Activated T-cell treated with anti-CD3 and anti-CD28 coated beads, Interleukin-2, amount 50 U/mL, for 48 hours (primary cell): ENCODE measurements at regions not wholly inside any gene's neighbourhood (a gene's known extent, or its start where the extent isn't known, plus 50 kb on each side); places are given as distances from the start of the nearest gene placed in this dataset.
"Not testable (repeated sequence)": the region's sequence is repeated elsewhere in the genome, so short reads cannot be mapped to it uniquely, and the experiment has no call there.

Experiments used
- DNase-seq, 2 experiments: peaks; one replicate each; pipeline ENCODE4 v3.0.0-alpha.2; 2020

- DNase-seq, result not testable (repeated sequence)
Observed at GRCh38 chr1:148432318-148432717, 50.8 kb downstream of the PPIAL4G start.

DNA sequence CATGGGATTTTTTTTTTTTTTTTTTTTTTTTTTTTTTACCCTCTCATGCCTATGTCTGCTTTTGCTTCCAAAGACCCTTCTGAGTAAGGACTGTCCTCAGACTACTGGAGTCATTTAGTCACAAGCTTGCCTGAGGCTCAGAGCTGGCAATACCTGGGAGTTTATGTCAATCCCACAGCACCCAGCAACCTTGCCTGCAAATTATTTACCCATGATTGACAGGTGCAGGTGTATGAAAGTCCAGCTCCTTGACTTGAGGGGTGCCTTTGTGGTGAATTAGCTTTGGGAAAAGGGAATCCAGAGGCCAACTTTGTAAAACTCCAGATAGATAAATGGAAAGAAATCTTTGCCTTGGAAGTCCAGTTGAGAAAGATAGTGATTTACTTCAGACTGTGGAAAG, 53.2 kb downstream of the PPIAL4G start:
- not testable (repeated sequence) for DNase-seq

DNA sequence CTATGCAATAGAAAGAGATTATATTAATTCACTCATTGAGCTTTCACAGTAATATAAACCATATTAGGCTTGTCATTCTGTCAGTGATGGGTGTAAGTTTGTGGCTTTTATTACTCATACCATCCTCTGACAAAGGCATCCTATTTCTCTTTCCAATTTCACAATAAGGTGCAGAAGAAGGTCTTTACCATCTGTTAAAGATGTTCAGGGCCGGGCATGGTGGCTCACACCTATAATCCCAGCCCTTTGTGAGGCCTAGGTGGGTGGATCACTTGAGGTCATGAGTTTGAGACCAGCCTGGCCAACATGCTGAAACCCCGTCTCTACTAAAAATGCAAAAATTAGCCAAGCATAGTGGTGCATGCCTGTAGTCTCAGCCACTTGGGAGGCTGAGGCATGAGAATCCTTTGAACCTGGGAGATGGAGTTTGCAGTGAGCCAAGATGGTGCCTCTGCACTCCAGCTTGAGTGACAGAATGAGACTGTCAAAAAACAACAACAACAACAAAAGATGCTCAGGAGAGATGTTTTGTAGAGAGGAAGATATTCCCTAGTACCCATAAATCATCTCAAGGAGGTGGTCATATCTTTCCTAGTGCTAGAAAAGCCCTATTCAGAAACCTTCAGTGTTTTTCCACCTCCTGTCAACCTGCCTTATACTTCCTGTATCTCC, 56.0 kb downstream of the PPIAL4G start:
- DNase-seq, result peak; percentile 61 to 62

- DNase-seq, result not testable (repeated sequence)
Observed at GRCh38 chr1:148426385-148426784, 56.7 kb downstream of the PPIAL4G start.

- DNase-seq, result not testable (repeated sequence)
Observed at GRCh38 chr1:148424143-148425003, 58.7 kb downstream of the PPIAL4G start.

- DNase-seq, result not testable (repeated sequence)
Observed at GRCh38 chr1:148422921-148423320, 60.2 kb downstream of the PPIAL4G start.

GRCh38 chr1:148417241-148417640, 65.9 kb downstream of the PPIAL4G start:
- DNase-seq, result not testable (repeated sequence)

GRCh38 chr1:148413385-148413784, 69.7 kb downstream of the PPIAL4G start:
- not testable (repeated sequence) for DNase-seq

- not testable (repeated sequence) for DNase-seq
Observed at GRCh38 chr1:148404786-148405568, 78.1 kb downstream of the PPIAL4G start.

DNA sequence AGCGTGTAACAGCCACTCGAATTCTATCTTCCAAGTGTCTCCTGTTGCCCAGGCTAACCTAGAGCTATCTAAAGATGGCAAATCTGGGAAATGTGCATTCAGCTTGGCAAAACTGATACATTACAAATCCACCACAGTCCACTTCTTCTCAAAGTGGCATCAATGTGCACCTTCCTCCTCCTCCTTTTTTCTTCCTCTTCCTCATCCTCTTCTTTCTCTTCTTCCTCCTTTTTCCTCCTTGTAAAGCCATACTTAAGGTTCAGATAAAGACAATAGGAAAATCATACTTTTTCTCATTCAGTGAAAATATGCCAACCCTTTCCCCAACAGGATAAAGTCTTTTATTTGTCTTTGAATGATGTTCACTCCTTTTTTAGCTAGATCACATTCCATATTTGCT, 79.2 kb downstream of the PPIAL4G start:
- not testable (repeated sequence) for DNase-seq

- DNase-seq, result not testable (repeated sequence)
Observed at GRCh38 chr1:148403085-148403456, 80.0 kb downstream of the PPIAL4G start.

GRCh38 chr1:148402152-148403084, 80.7 kb downstream of the PPIAL4G start:
- DNase-seq, result peak; percentile 88 to 90

GRCh38 chr1:148397516-148397915, 85.6 kb downstream of the PPIAL4G start:
- not testable (repeated sequence) for DNase-seq

DNA sequence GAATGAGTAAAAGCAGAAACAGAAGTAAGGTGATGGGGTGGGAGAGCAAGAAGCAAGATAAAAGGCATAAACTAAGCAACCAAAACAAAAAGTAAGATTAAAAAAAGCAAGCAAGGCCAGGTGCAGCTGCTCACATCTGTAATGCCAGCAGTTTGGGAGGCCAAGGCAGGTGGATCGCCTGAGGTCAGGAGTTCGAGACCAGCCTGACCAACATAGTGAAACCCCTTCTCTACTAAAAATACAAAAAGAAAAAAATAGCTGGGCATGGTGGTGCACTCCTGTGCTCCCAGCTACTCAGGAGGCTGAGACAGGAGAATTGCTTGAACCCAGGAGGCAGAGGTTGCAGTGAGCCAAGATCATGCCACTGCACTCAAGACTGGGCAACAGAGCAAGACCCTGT, 90.6 kb downstream of the PPIAL4G start:
- DNase-seq, result not testable (repeated sequence)

GRCh38 chr1:148391323-148391722, 91.8 kb downstream of the PPIAL4G start:
- DNase-seq, result not testable (repeated sequence)

GRCh38 chr1:148389027-148389339, 94.1 kb downstream of the PPIAL4G start:
- no peak for DNase-seq

DNA sequence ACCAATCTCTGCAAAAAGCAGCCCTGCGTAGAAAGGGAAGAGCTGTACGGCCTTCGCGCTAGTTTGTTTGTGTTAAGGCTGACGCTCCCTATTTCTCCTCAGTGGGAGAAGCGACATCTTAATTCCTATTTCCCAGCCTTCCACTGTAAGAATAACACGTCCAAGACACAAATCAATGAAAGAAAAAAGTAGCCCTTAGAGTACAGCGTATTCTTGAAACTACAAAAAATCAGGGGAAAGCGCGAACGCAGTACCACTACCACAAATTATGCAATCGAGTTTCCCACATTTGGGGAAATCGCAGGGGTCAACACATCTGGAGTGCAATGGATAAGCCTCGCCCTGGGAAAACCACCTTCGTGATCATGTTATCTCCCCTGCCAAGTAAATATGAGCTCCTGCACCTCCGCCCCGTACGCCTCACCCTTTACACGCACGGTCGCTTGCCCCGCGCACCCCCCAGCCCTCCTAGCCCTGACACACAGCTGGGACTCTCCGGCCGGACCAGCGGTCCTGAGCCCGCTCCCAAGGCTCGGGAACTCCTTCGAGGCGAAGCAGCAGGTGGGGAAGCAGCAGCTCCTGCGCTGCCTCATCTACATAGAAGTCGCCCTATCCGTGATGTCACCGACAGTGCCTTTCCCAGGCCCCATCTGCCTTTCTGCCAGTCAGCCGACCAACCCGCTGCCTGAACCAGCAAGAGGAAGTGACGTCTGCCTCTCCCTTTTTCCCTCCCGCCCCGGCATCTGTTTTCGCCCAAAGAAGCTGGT, 94.7 kb downstream of the PPIAL4G start:
- DNase-seq, result peak; percentile 93 to 94

GRCh38 chr1:148387949-148388259, 95.2 kb downstream of the PPIAL4G start:
- DNase-seq, result peak; percentile 55 to 58

GRCh38 chr1:148387122-148387948, 95.8 kb downstream of the PPIAL4G start:
- not testable (repeated sequence) for DNase-seq

- no peak for DNase-seq
Observed at GRCh38 chr1:148386617-148387016, 96.5 kb downstream of the PPIAL4G start.

DNA sequence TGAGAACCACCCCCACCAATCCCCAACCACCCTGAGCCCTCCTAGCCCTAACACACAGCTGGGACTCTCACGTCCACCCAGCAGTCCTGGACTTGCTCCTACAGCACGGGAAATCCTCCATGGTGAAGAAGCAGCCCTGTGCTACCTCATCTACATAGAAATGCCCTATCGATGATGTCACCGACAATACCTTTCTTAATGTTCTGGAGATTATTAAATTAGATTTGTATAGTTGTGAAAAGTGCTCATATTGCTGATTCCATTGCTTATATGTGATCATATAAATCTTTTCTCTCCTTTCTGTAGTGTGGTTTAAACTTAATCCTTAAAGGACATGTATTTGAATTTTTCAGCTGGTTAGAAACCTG, 97.1 kb downstream of the PPIAL4G start:
- DNase-seq, result not testable (repeated sequence)
